ENCODE measurements at regions not wholly inside any gene's neighbourhood (a gene's known extent, or its start where the extent isn't known, plus 50 kb on each side); places are given as distances from the start of the nearest gene placed in this dataset.
"Not testable (repeated sequence)": the region's sequence is repeated elsewhere in the genome, so short reads cannot be mapped to it uniquely, and the experiment has no call there.

GRCh38 chr12:24537083-24537860 lies 411.6 kb downstream of the BCAT1 start:
- DNase-seq (ENCODE audit: low spot score in 2 of 2) = no peak
- no peaks in the 10 kb centered on the region for H3K36me3 Mint-ChIP-seq
- H3K27me3 Mint-ChIP-seq = no peaks in the 10 kb centered on the region
- no peak overlapping the region for H3K27ac Mint-ChIP-seq
- no peaks in the 10 kb centered on the region for H3K9me3 Mint-ChIP-seq
- no peak overlapping the region for H3K4me3 Mint-ChIP-seq
- peaks cover 3% of the 10 kb centered on the region for H3K4me1 Mint-ChIP-seq
- ATAC-seq (ENCODE audit: low read depth) = no peak

DNA sequence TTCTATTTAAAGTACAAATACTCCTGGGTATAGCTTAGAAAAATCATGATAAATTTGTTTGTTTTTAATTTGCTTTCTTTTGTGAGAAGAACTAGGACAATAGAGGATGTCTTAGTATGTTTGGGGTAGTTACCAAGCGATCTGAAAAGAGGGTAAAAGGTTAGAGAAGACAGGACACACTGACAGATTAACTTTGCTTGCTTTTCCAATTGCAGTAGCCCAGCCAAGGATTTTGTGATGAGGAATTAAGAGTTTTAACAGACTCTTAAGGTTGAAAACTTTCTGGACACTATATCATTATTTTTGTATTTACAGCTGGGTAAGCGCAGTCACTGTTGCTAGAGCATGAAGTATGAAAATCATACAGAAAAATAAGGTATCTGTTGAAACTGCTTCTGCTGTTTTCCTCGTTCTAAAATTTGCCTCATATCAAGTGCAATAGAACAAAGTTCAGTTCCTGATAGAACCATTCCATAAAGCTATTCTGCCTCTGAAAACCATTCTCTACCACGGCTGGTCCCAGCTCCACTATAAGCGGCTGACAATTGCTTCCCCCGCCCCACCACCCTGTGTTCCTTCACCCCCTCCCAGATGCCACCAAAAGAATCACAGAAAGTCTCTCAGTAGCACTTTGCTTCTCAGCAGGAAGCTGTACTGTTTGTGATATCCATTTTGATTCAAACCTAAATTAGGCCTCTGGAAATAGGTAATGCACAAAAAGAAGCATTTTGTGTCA lies 413.4 kb downstream of the BCAT1 start:
- Mint-ChIP-seq H3K36me3 (no peaks in the 10 kb centered on the region), H3K27ac (no peak overlapping the region), H3K27me3 (no peaks in the 10 kb centered on the region), H3K9me3 (no peaks in the 10 kb centered on the region), H3K4me1 (peaks cover 3% of the 10 kb centered on the region), H3K4me3 (no peak overlapping the region)
- DNase-seq (ENCODE audit: low spot score in 2 of 2) = no peak
- ATAC-seq (ENCODE audit: low read depth) = no peak

GRCh38 chr12:24534622-24535021 lies 414.3 kb downstream of the BCAT1 start:
- no peak overlapping the region for H3K27ac Mint-ChIP-seq
- DNase-seq (ENCODE audit: low spot score in 2 of 2) (no peak), ATAC-seq (ENCODE audit: low read depth) (no peak)
- peaks cover 3% of the 10 kb centered on the region for H3K4me1 Mint-ChIP-seq
- no peaks in the 10 kb centered on the region for H3K36me3 Mint-ChIP-seq
- no peaks in the 10 kb centered on the region for H3K27me3 Mint-ChIP-seq
- no peaks in the 10 kb centered on the region for H3K9me3 Mint-ChIP-seq
- H3K4me3 Mint-ChIP-seq = no peak overlapping the region

- H3K27ac Mint-ChIP-seq = no peak overlapping the region
- DNase-seq (ENCODE audit: low spot score in 2 of 2) (no peak), ATAC-seq (ENCODE audit: low read depth) (no peak)
- H3K9me3 Mint-ChIP-seq = no peaks in the 10 kb centered on the region
- peaks cover 3% of the 10 kb centered on the region for H3K4me1 Mint-ChIP-seq
- H3K4me3 Mint-ChIP-seq = no peak overlapping the region
- no peaks in the 10 kb centered on the region for H3K27me3 Mint-ChIP-seq
- no peaks in the 10 kb centered on the region for H3K36me3 Mint-ChIP-seq
These were observed 415.1 kb downstream of the BCAT1 start for GRCh38 chr12:24533716-24534352.

GRCh38 chr12:24530689-24531088 lies 418.2 kb downstream of the BCAT1 start:
- DNase-seq (ENCODE audit: low spot score in 2 of 2) (no peak), ATAC-seq (ENCODE audit: low read depth) (no peak)
- H3K36me3 Mint-ChIP-seq = no peaks in the 10 kb centered on the region
- no peaks in the 10 kb centered on the region for H3K9me3 Mint-ChIP-seq
- H3K27ac Mint-ChIP-seq = no peak overlapping the region
- H3K4me3 Mint-ChIP-seq = no peak overlapping the region
- no peaks in the 10 kb centered on the region for H3K27me3 Mint-ChIP-seq
- peaks cover 5% of the 10 kb centered on the region for H3K4me1 Mint-ChIP-seq

- no peaks in the 10 kb centered on the region for H3K36me3 Mint-ChIP-seq
- no peak for DNase-seq (ENCODE audit: low spot score in 2 of 2)
- H3K27me3 Mint-ChIP-seq = no peaks in the 10 kb centered on the region
- no peak for ATAC-seq (ENCODE audit: low read depth)
- H3K4me1 Mint-ChIP-seq = peaks cover 2% of the 10 kb centered on the region
- peaks cover 3% of the 10 kb centered on the region for H3K9me3 Mint-ChIP-seq
- H3K4me3 Mint-ChIP-seq = no peak overlapping the region
- H3K27ac Mint-ChIP-seq = no peak overlapping the region
These were observed 421.8 kb downstream of the BCAT1 start for GRCh38 chr12:24527102-24527501.

GRCh38 chr12:24522736-24523135 lies 426.2 kb downstream of the BCAT1 start:
- no peak for DNase-seq (ENCODE audit: low spot score in 2 of 2)
- Mint-ChIP-seq H3K4me3 (no peak overlapping the region), H3K27ac (no peak overlapping the region), H3K36me3 (peaks cover 7% of the 10 kb centered on the region), H3K27me3 (no peaks in the 10 kb centered on the region), H3K9me3 (peaks cover 22% of the 10 kb centered on the region), H3K4me1 (peaks cover 2% of the 10 kb centered on the region)
- ATAC-seq (ENCODE audit: low read depth) = no peak

DNA sequence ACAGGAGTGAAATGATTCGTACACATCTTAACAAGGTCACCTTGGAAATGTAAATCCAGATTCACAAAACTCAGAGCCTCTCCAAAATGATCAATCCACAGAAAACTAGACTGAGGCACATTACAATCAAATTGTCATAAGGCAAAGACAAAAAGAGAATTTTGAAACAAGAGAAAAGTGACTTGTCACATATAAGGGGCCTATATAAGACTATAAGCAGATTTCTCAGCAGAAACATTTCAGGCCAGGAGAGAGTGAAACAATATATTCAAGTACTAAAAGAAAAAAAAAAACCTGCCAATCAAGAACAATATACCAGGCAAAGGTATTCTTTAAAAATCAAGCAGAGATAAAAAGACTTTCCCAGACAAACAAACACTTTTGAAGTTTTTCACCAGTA lies 429.1 kb downstream of the BCAT1 start:
- no peaks in the 10 kb centered on the region for H3K4me1 Mint-ChIP-seq
- DNase-seq (ENCODE audit: low spot score in 2 of 2) (no peak), ATAC-seq (ENCODE audit: low read depth) (no peak)
- H3K27ac Mint-ChIP-seq = no peak overlapping the region
- H3K27me3 Mint-ChIP-seq = no peaks in the 10 kb centered on the region
- no peak overlapping the region for H3K4me3 Mint-ChIP-seq
- H3K9me3 Mint-ChIP-seq = peaks cover 24% of the 10 kb centered on the region
- H3K36me3 Mint-ChIP-seq = peaks cover 7% of the 10 kb centered on the region

- no peak overlapping the region for H3K27ac Mint-ChIP-seq
- no peak overlapping the region for H3K4me3 Mint-ChIP-seq
- no peaks in the 10 kb centered on the region for H3K4me1 Mint-ChIP-seq
- ATAC-seq (ENCODE audit: low read depth) (no peak), DNase-seq (ENCODE audit: low spot score in 2 of 2) (no peak)
- H3K36me3 Mint-ChIP-seq = peaks cover 7% of the 10 kb centered on the region
- H3K9me3 Mint-ChIP-seq = peaks cover 22% of the 10 kb centered on the region
- peaks cover 2% of the 10 kb centered on the region for H3K27me3 Mint-ChIP-seq
These were observed 431.9 kb downstream of the BCAT1 start for GRCh38 chr12:24517000-24517399.

DNA sequence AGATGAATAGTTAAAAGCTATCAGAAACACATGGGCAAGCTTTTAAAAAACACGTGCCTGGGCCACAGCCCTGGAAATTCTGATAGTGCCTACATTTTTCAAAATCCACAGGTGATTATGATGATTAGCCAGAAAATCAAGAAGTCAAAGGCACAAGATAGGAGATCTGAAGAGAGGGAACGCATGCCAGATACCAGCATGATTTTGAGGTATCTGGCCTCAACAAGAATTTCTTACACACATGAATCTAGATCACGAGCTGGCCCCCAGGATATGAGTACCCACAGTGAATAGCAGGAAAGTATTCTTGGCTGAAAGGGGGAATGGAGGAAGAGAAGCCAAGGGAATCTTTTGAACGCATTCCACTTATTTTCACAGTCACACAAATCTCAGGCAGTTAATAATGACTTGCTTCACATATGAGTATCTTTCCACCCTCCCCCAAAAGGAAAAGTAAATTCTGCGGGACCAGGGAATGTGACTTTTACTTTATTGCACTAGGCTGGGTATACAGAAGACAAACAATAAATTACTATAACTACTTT lies 438.2 kb downstream of the BCAT1 start:
- Mint-ChIP-seq H3K9me3 (no peaks in the 10 kb centered on the region), H3K36me3 (no peaks in the 10 kb centered on the region), H3K4me3 (no peak overlapping the region), H3K4me1 (no peaks in the 10 kb centered on the region), H3K27ac (no peak overlapping the region), H3K27me3 (peaks cover 2% of the 10 kb centered on the region)
- ATAC-seq (ENCODE audit: low read depth) (no peak), DNase-seq (ENCODE audit: low spot score in 2 of 2) (no peak)

GRCh38 chr12:24507827-24508226 lies 441.1 kb downstream of the BCAT1 start:
- Mint-ChIP-seq H3K27me3 (no peaks in the 10 kb centered on the region), H3K9me3 (no peaks in the 10 kb centered on the region), H3K27ac (no peak overlapping the region), H3K4me3 (no peak overlapping the region), H3K36me3 (peaks cover under 1% of the 10 kb centered on the region), H3K4me1 (peaks cover 4% of the 10 kb centered on the region)
- DNase-seq (ENCODE audit: low spot score in 2 of 2) = no peak
- ATAC-seq (ENCODE audit: low read depth) = no peak

- ATAC-seq (ENCODE audit: low read depth) (no peak), DNase-seq (ENCODE audit: low spot score in 2 of 2) (no peak)
- Mint-ChIP-seq H3K27ac (no peak overlapping the region), H3K36me3 (peaks cover 2% of the 10 kb centered on the region), H3K4me1 (peaks cover 4% of the 10 kb centered on the region), H3K9me3 (peaks cover 1% of the 10 kb centered on the region), H3K27me3 (peaks cover 2% of the 10 kb centered on the region), H3K4me3 (no peak overlapping the region)
These were observed 443.4 kb downstream of the BCAT1 start for GRCh38 chr12:24505366-24506015.

DNA sequence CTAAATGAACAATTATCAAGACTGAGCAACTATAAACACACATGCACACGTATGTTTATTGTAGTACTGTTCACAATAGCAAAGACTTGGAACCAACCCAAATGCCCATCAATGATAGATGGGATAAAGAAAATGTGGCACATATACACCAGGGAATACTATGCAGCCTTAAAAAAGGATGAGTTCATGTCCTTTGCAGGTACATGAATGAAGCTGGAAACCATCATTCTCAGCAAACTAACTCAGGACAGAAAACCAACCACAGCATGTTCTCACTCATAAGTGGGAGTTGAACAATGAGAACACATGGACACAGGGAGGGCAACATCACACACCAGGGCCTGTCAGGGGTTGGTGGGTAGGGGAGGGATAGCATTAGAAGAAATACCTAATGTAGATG lies 445.4 kb downstream of the BCAT1 start:
- H3K9me3 Mint-ChIP-seq; ATAC-seq (ENCODE audit: low read depth); H3K27me3 Mint-ChIP-seq: not testable (repeated sequence)

DNA sequence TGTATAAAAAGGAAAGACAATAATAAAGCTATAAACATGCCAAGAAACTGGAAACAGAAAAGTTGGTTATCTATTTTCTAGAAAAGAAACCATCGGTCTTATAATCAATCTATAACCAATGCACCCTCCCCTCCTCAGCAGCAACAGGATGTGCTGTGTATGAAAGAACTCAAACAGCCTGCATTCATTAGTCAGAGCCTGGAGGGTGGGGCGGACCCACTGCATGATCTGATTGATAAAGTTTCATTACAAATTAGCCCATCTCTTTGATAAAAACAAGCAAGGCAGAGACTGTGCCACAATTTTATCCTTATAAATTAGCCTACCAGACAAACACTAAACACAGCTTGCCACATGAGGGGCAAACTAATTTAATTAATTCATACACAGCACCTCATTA lies 448.1 kb downstream of the BCAT1 start:
- H3K4me1 Mint-ChIP-seq = peaks cover 4% of the 10 kb centered on the region
- no peak for DNase-seq (ENCODE audit: low spot score in 2 of 2)
- H3K36me3 Mint-ChIP-seq = peaks cover 2% of the 10 kb centered on the region
- H3K27ac Mint-ChIP-seq = no peak overlapping the region
- ATAC-seq (ENCODE audit: low read depth) = no peak
- H3K9me3 Mint-ChIP-seq = peaks cover 1% of the 10 kb centered on the region
- H3K27me3 Mint-ChIP-seq = peaks cover 2% of the 10 kb centered on the region
- no peak overlapping the region for H3K4me3 Mint-ChIP-seq

More for the DNA sequence above, 445.4 kb downstream of the BCAT1 start:
- not testable (repeated sequence) for DNase-seq (ENCODE audit: low spot score in 2 of 2); H3K36me3 Mint-ChIP-seq; H3K4me3 Mint-ChIP-seq; H3K4me1 Mint-ChIP-seq; H3K27ac Mint-ChIP-seq
